GM21528 (cell line): ENCODE measurements at regions not wholly inside any gene's neighbourhood (a gene's known extent, or its start where the extent isn't known, plus 50 kb on each side); places are given as distances from the start of the nearest gene placed in this dataset.
"Not testable (repeated sequence)": the region's sequence is repeated elsewhere in the genome, so short reads cannot be mapped to it uniquely, and the experiment has no call there.

Experiments used
- ATAC-seq: cut with Tn5 transposase; IDR thresholded peaks from one replicate; pipeline ENCODE4 v1.9.1; 2021; ENCODE audit warnings: mild to moderate bottlenecking, moderate library complexity; ENCODE audit not compliant: unreplicated experiment, low FRiP score

DNA sequence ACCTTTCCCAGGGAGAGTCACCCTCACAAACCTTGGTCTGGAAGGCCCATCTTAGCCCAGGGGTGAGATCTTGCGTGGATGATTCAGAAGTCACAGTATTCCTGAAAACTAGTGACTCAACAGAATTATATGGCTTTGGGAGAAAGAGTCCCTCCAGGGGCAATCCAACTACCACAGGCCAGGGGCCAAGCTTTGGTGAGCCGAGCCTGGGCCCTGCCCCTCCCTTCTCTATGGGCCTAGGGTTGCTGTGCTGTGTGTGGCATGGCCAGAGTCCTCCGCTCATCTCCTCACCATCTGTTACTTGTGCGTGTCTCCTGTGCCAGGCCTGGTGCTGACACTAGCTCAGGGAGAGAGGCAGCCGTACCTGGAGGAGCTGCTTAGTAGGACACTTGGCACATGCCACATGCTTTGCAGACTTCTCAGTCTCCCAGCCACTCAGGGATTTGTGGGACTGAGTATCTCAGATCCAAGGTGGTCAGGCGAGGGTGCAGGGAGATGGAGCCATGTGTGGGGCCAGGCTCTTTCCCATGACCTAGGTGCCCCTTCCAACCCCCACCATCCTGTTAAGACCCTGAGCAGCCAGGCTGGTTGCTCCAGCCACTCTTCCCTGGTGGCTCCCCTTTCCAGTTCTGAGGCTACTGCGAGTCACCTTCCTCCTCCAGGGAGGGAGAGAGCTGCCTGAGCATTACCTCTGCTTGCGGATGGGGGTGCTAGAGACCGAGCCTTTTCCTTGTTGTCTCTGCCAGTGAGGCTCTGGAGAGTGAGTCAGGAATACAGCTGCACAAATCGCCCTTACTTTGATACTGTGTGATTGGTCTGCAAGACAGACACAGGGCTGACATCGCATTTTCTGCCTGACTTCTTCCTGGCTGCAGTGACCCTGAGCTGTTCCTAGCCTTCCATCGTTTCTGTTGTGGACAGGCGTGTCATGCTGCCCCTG is 94.1 kb downstream of the SLC25A47 start:
- no peak for ATAC-seq

DNA sequence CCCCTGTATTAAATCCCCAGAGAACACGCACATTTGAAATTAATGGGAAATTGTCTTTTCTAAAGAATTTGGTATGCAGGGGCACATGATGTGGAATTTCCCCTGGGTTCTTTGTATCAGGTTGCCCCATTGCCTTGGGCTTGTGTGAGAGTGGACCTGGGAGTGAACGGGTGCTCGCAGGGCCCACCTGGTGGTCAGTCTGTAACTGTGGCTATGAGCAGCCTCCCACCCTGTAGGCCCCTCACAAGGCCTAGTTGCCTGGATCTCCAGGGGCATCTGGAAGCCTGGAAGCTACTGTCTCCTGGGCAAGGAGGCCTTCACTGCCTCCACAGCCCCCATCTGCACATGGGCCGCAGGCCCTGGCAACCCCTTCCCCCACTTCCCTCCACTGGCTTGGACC is 96.7 kb downstream of the SLC25A47 start:
- no peak for ATAC-seq

DNA sequence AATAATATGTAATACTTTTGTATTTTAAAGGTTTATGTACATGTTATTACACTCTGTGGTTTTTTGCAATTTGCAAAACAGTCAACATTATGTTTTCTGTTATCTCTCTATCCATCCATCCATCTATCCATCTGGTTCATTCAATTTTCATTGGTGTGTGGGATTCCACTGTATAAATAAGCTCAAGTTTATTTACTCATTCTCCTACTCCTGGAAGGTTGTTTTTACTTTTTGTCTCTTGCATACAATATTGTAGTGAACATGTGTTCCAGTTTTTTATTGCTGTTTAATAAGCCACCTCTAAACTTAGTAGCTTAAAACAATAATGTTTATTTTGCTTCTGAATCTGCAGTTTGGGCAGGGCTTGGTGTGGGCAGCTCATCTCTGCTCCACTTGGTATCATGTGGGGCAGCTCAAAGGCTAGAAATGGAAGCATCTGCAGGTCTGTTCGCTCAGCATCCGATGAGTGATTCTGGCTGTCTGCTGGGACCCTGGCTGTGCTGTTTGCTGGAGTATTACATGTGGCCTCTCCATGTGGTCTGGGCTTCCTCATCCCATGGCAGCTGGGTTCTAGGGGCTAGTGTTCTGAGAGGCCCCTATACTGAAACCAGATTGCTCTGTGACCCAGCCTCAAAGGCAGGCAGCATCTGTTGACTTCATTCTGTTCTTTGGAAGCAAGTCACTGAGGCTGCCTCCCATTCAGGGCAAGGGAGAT is 98.8 kb downstream of the SLC25A47 start:
- no peak for ATAC-seq

DNA sequence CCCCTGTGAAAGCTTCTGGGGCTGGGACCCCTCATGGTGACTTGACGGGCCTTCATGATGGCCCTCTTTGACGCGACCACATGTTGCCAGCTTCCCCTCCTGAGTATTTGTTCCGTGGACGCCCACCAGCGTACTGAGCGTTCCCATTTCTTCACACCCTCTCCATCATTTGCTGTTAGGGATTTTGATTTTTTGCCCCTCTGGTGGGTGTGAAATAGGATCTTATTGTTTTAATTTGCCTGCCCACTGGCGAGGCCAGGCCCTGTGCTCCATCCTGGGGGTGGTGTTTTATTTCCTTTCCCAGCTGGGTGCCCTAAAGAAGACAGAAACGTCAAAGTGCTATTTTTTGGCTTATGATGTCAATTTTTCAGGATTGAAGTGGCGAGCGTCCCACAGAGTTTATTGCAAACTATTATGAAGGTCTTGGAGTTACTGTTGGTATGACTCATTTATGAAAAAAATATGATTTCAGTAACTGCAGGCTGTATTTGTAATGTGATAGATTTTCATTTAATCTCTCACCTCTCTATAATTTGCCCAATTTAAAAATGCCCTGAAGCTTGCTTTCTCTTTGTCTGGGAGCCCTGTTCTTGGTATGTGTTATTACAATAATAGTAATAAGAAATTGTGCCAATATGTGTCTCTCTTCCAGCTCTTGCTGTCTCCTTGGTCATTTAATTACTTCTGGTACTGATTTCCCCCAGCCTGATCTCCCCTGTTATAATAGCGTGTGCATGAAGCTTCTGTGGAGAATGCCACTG is 99.6 kb downstream of the SLC25A47 start:
- ATAC-seq = no peak

GRCh38 chr14:100423317-100424010 is 100.3 kb downstream of the SLC25A47 start:
- no peak for ATAC-seq

- no peak for ATAC-seq
Measured at GRCh38 chr14:100424504-100425428, 101.6 kb downstream of the SLC25A47 start.

- ATAC-seq = no peak
Measured at GRCh38 chr14:100425429-100425827, 102.3 kb downstream of the SLC25A47 start.

GRCh38 chr14:100426314-100426713 is 103.2 kb downstream of the SLC25A47 start:
- ATAC-seq = no peak

- no peak for ATAC-seq
Measured at GRCh38 chr14:100427166-100427565, 104.0 kb downstream of the SLC25A47 start.

DNA sequence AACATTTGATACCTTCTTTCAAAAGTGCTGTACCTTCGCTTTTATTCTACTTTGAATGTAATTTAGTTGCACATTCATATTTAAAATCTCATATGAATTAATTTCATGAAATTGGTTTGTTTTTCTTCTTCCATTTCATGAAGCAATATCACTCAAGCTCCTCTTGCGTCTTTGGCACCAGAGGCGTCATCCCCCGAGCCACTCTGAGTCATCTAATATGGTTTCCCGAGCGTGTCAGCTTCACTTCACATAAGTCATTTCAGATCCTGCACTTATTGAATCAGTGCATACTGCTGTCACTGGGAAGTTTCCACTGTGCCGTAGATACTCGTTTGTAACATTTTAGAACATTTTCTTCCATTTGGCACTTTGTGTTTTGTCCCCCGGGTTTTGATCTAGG is 105.6 kb downstream of the SLC25A47 start:
- no peak for ATAC-seq

GRCh38 chr14:100429537-100429936 is 106.4 kb downstream of the SLC25A47 start:
- no peak for ATAC-seq

DNA sequence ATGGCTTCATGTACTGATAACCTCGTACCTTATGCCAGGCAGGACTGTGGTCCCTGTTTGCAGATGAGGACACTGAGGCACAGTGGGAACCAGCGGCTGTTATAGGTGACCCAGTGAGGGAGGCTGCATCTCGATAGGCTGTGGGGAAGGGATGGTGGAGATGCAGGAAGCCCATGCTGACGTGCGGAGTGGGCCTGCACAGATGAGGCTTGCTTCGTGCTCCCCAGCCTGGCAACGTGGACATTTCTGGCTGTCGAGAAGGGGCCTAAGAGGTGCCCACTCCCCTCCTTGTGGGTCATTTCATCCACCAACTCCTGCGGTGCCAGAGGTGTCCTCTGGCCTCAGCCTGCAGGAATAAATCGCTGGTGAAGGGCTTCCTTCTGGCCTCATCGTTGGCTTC is 107.4 kb downstream of the SLC25A47 start:
- ATAC-seq = no peak

DNA sequence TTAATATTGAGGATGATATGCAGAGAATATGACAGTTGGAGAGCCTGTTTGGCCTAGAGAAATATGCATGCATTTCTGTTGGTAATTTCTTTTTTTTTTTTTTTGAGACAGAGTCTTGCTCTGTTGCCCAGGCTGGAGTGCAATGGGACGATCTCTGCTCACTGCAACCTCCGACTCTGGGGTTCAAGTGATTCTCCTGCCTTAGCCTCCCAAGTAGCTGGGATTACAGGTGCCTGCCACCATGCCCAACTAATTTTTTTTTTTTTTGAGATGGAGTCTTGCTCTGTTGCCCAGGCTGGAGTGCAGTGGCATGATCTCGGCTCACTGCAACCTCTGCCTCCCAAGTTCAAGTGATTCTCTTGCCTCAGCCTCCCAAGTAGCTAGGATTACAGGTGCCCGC is 108.3 kb downstream of the SLC25A47 start:
- ATAC-seq = not testable (repeated sequence)

DNA sequence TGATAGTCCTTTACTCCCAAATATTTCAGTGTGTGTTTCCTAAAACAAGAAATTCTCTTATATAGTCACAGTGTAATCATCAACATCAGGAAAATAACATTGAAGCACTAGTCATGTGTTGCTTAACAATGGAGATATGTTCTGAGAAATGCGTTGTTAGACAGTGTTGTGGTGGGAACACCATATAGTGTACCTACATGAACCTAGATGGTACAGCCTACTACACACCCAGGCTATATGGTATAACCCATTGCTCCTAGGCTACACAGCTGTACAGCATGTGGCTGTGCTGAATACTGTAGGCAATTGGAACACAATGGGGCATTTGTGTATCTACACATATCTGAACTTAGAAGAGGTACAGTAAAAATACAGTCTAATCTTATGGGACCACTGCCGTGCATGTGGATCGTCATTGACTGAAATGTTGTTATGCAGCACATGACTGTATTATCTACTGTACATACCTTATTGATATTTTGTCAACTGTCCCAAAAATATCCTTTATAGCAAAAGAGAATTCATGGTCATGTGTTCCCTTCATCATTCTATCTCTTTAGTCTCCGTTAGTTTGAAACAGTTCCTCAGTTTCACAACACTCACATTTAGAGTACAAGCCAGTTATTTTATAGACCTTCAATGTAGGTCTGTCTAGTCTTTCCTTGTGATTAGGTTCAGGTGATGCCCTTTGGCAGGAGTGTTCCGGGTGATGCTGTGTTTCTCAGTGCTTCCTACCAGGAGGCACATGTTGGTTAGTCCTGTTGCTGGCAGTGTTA is 109.7 kb downstream of the SLC25A47 start:
- no peak for ATAC-seq

- ATAC-seq = no peak
Measured at GRCh38 chr14:100433428-100433814, 110.3 kb downstream of the SLC25A47 start.

GRCh38 chr14:100434033-100434601 is 111.0 kb downstream of the SLC25A47 start:
- no peak for ATAC-seq

GRCh38 chr14:100434911-100435438 is 111.8 kb downstream of the SLC25A47 start:
- no peak for ATAC-seq

DNA sequence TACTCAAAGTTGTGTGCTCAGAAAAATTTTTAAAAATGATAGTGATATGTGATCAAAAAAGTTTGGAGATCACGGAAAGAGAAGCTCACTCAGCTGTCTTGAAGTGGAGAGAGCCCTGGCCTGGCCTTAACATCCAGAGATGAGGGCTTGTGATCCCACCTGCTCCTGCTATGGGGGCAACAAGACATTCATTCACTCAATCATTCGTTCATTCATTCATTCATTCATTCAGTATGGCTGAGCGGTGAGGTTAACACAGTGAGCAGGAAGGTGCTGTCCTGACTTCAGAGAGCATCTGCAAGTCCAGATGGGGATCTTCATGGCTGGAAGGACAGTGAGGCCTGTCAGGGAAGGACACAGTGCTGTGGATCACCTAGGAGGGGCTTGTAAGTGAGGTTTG is 112.3 kb downstream of the SLC25A47 start:
- ATAC-seq = no peak
